ENCODE measurements at regions not wholly inside any gene's neighbourhood (a gene's known extent, or its start where the extent isn't known, plus 50 kb on each side); places are given as distances from the start of the nearest gene placed in this dataset.

GRCh38 chr4:177508662-177509061, 66.4 kb upstream of the AGA start:
- 92 to 93% methylated on average over 6 of the region's 6 CpGs for WGBS, 2 donors
- TF ChIP-seq CTCF (IDR thresholded peaks at IDR 0.05; ENCODE audit: control extremely low read depth, extremely low read depth): no peak
- no peak for ATAC-seq (ENCODE audit: insufficient read depth, low FRiP score)

GRCh38 chr4:177509226-177509745, 67.0 kb upstream of the AGA start:
- H3K4me1 ChIP-seq (ENCODE audit: control insufficient read depth in 5 of 5, insufficient read depth in 5 of 5, low read length in 5 of 5): no peaks in the 10 kb centered on the region
- no peak for ATAC-seq (ENCODE audit: insufficient read depth, low FRiP score)
- no peaks in the 10 kb centered on the region for H3K27me3 ChIP-seq (ENCODE audit: control insufficient read depth in 3 of 3, insufficient read depth in 3 of 3, low read length in 2 of 3)
- H3K27ac ChIP-seq (ENCODE audit: low read depth in 1 of 2, low read length in 1 of 2): no peak overlapping the region
- TF ChIP-seq CTCF (IDR thresholded peaks at IDR 0.05; ENCODE audit: control extremely low read depth, extremely low read depth): no peak
- 56 to 68% methylated on average over 2 of the region's 2 CpGs for WGBS, 2 donors
- no peaks in the 10 kb centered on the region for H3K36me3 ChIP-seq (ENCODE audit: control insufficient read depth in 4 of 4, insufficient read depth in 4 of 4, low read length in 4 of 4)
- no peak overlapping the region for H3K9ac ChIP-seq (ENCODE audit: insufficient read depth in 1 of 2, low read length in 2 of 2)
- H3K9me3 ChIP-seq (ENCODE audit: control insufficient read depth in 4 of 4, insufficient read depth in 3 of 4, low read length in 3 of 4): no peaks in the 10 kb centered on the region
- no peak for DNase-seq
- H3K4me3 ChIP-seq: no peak overlapping the region

More at GRCh38 chr4:177508662-177509061, 66.4 kb upstream of the AGA start:
- H3K27me3 ChIP-seq (ENCODE audit: control insufficient read depth in 3 of 3, insufficient read depth in 3 of 3, low read length in 2 of 3): no peaks in the 10 kb centered on the region
- no peak for DNase-seq
- H3K27ac ChIP-seq (ENCODE audit: low read depth in 1 of 2, low read length in 1 of 2): no peak overlapping the region
- H3K9ac ChIP-seq (ENCODE audit: insufficient read depth in 1 of 2, low read length in 2 of 2): no peak overlapping the region
- no peak overlapping the region for H3K4me3 ChIP-seq
- no peaks in the 10 kb centered on the region for H3K9me3 ChIP-seq (ENCODE audit: control insufficient read depth in 4 of 4, insufficient read depth in 3 of 4, low read length in 3 of 4)
- no peaks in the 10 kb centered on the region for H3K4me1 ChIP-seq (ENCODE audit: control insufficient read depth in 5 of 5, insufficient read depth in 5 of 5, low read length in 5 of 5)
- no peaks in the 10 kb centered on the region for H3K36me3 ChIP-seq (ENCODE audit: control insufficient read depth in 4 of 4, insufficient read depth in 4 of 4, low read length in 4 of 4)

- no peaks in the 10 kb centered on the region for H3K36me3 ChIP-seq (ENCODE audit: control insufficient read depth in 4 of 4, insufficient read depth in 4 of 4, low read length in 4 of 4)
- H3K9me3 ChIP-seq (ENCODE audit: control insufficient read depth in 4 of 4, insufficient read depth in 3 of 4, low read length in 3 of 4): no peaks in the 10 kb centered on the region
- DNase-seq: peak; percentile 14 to 59 (median 29)
- WGBS, 2 donors: 72 to 80% methylated on average over 3 of the region's 3 CpGs
- no peak for TF ChIP-seq CTCF (IDR thresholded peaks at IDR 0.05; ENCODE audit: control extremely low read depth, extremely low read depth)
- no peaks in the 10 kb centered on the region for H3K27me3 ChIP-seq (ENCODE audit: control insufficient read depth in 3 of 3, insufficient read depth in 3 of 3, low read length in 2 of 3)
- no peaks in the 10 kb centered on the region for H3K4me1 ChIP-seq (ENCODE audit: control insufficient read depth in 5 of 5, insufficient read depth in 5 of 5, low read length in 5 of 5)
- no peak overlapping the region for H3K27ac ChIP-seq (ENCODE audit: low read depth in 1 of 2, low read length in 1 of 2)
- no peak for ATAC-seq (ENCODE audit: insufficient read depth, low FRiP score)
- H3K9ac ChIP-seq (ENCODE audit: insufficient read depth in 1 of 2, low read length in 2 of 2): no peak overlapping the region
- H3K4me3 ChIP-seq: no peak overlapping the region
Measured at GRCh38 chr4:177511611-177512010, 69.4 kb upstream of the AGA start.

- DNase-seq: no peak
- TF ChIP-seq CTCF (IDR thresholded peaks at IDR 0.05; ENCODE audit: control extremely low read depth, extremely low read depth): no peak
- ATAC-seq (ENCODE audit: insufficient read depth, low FRiP score): no peak
- no peaks in the 10 kb centered on the region for H3K9me3 ChIP-seq (ENCODE audit: control insufficient read depth in 4 of 4, insufficient read depth in 3 of 4, low read length in 3 of 4)
- H3K4me3 ChIP-seq: no peak overlapping the region
- H3K4me1 ChIP-seq (ENCODE audit: control insufficient read depth in 5 of 5, insufficient read depth in 5 of 5, low read length in 5 of 5): no peaks in the 10 kb centered on the region
- no peak overlapping the region for H3K27ac ChIP-seq (ENCODE audit: low read depth in 1 of 2, low read length in 1 of 2)
- no peaks in the 10 kb centered on the region for H3K27me3 ChIP-seq (ENCODE audit: control insufficient read depth in 3 of 3, insufficient read depth in 3 of 3, low read length in 2 of 3)
- H3K36me3 ChIP-seq (ENCODE audit: control insufficient read depth in 4 of 4, insufficient read depth in 4 of 4, low read length in 4 of 4): no peaks in the 10 kb centered on the region
- no peak overlapping the region for H3K9ac ChIP-seq (ENCODE audit: insufficient read depth in 1 of 2, low read length in 2 of 2)
Measured at GRCh38 chr4:177512646-177513045, 70.4 kb upstream of the AGA start.
